Muscle of back (tissue), 3 donors: ENCODE measurements at regions not wholly inside any gene's neighbourhood (a gene's known extent, or its start where the extent isn't known, plus 50 kb on each side); places are given as distances from the start of the nearest gene placed in this dataset.

ENCODE experiments used
- DNase-seq, 3 donors: peaks; one replicate each; pipeline versions ENCODE4 v3.0.0 to v3.0.0-alpha.2; 2013

DNA sequence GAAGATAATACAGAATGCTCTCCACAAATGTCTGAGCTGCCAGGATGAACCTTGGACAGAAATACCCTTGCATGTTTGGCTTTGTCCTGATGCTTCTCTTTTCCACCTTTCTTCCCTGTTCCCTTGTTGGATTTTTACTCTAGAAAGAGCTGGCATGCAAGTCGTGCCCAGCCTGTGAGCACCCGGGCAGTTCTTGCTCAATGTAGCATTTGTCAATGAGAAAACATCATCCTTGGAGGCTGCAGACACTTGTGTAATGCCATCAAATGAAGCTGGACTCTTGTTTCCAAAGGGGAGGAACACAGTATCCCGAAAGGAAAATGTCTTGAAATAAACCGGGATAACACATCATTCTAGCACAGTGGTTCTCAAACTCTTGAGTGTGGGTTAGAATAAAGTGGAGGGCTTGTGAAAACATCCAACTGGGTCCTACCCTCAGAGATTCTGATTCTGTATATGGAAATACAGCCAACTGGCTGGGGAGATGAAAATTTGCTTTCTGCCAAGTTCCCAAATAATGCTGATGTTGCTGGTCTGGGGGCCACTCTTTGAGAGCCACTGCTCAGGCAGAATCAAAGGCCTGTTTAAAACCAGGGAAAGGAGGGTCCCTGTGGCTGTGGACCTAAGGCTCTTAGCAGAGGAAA, 237.2 kb downstream of the SPATA18 start:
- no peak for DNase-seq

GRCh38 chr4:52290466-52290865, 239.4 kb downstream of the SPATA18 start:
- DNase-seq = peak; percentile 56 to 92 (median 69)

- DNase-seq = no peak
These were observed 241.1 kb downstream of the SPATA18 start for GRCh38 chr4:52292245-52292644.

- DNase-seq = no peak
These were observed 245.2 kb downstream of the SPATA18 start for GRCh38 chr4:52296341-52296740.

- DNase-seq = no peak
These were observed 247.3 kb downstream of the SPATA18 start for GRCh38 chr4:52298444-52298843.

GRCh38 chr4:52299120-52299519, 248.0 kb downstream of the SPATA18 start:
- no peak for DNase-seq

DNA sequence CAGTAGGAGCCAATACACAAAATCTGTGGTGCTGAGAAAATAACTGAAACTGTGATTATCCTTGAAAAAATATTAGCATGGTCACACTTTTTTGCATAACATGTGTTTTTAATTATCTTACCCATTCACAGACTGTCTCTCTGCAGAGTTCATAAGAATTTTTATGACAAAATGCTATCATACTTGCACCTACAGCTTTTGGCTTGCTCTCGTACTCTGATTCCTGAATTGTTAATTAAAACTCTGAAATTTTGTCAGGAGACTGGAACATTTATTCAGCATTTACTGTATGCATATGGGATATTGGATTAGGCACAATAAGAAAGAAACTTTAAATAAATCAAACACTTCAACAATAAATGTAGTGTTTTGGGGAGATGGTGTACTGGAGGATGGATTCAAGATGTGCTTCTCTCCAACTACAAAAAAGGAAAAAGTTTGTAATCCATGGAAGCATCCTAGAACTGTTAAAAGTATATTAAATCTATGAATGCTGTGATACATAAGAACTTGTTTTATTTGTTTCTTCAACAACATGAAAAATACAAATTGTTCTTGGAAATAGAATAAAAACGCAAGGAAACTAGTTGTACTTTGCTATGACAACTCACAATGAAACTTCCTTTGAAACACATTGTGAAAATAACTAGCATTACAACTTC, 260.5 kb downstream of the SPATA18 start:
- DNase-seq = peak in 2 of 3 donors; percentile 13 to 69

- no peak for DNase-seq
These were observed 261.6 kb downstream of the SPATA18 start for GRCh38 chr4:52312722-52313121.

DNA sequence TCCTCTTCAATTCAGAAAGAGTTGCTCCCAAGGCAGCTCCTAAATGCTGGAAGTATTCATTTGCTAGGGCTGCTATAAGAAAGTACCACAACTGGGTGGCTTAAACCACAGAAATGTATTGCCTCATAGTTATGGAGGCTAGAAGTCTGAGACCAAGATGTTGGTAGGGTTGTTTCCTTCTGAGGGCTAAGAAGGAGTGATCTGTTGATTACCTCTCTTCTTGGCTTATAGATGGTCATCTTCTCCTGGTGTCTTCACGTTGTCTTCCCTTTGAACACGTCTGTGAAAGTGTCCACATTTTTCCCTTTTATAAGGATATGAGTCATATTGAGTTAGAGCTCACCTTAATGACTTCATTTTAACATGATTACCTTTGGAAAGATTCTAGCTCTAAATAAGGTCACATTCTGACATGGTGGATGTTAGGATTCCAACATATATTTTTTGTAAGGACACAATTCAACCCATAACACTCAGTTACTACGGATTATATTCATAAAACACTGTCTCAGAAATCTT, 266.3 kb downstream of the SPATA18 start:
- DNase-seq = no peak

- no peak for DNase-seq
These were observed 266.9 kb downstream of the SPATA18 start for GRCh38 chr4:52317981-52318380.

- no peak for DNase-seq
These were observed 278.8 kb downstream of the SPATA18 start for GRCh38 chr4:52329894-52330293.

GRCh38 chr4:52343595-52343994, 292.5 kb downstream of the SPATA18 start:
- DNase-seq = no peak

- DNase-seq = no peak
These were observed 299.8 kb downstream of the SPATA18 start for GRCh38 chr4:52350926-52351325.

DNA sequence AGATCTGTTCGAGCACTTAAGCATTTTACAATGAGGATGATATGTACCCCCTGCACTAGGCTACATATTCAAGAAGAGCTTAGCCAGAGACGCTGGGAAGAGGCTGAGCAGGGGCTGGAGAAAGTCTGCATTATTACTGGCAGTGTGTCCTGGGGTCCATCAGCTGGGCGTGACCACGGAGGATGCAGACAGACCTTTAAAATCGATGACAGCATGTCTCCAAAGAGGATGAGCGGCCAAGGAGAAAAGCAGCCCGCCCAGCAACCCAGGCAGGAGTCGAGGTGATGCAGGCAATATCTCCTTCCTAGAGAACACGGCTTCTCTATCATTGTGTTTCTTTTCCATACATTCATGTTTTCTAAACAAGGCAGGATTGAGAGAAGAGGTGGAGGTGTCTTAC, 300.7 kb downstream of the USP46 start:
- peak in 2 of 3 donors; percentile 65 to 83 for DNase-seq

DNA sequence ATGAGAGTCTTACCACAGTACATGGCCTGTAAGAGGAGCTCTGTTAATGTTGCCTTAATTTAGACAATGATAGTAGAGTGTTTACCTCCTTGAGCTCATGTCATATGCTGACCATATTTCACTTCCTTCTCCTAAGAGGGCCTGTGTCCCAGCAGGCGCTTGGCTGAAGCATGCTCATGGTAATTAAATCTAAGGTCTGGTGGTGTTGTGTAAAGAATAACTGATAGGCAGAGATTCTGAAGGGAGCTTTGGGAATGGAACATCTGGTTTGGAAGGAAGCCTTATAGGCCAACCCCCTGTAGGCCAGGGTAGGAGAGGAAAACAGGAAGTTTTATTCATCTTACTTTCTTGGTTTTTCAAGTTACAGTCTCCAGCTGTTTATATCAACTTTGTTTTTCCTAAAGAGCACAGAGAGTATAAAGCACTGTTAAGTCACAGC, 300.2 kb downstream of the USP46 start:
- peak in 2 of 3 donors; percentile 68 to 87 for DNase-seq

- peak in 2 of 3 donors; percentile 36 to 75 for DNase-seq
These were observed 292.9 kb downstream of the USP46 start for GRCh38 chr4:52366191-52366590.

DNA sequence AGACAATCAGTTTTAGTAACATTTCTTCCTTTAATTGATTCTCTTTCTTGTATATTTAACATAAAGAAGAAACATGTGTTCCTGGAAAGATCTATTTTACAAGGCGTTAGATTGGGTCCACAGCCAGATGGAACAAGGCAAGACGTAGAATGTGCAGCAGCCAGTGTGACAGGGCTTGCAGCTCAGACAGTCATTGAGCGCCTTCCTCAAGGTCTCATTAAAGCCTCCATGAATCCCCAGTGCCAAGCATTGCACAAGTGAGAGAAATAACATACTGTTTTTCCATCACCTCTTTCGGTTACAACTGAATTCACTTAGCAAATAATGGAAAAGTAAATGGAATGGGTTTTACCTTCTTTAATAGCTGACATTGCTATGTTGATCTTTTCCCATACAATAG, 292.5 kb downstream of the USP46 start:
- peak in 2 of 3 donors; percentile 52 to 83 for DNase-seq

- peak in 2 of 3 donors; percentile 55 to 85 for DNase-seq
These were observed 291.7 kb downstream of the USP46 start for GRCh38 chr4:52367282-52367830.

DNA sequence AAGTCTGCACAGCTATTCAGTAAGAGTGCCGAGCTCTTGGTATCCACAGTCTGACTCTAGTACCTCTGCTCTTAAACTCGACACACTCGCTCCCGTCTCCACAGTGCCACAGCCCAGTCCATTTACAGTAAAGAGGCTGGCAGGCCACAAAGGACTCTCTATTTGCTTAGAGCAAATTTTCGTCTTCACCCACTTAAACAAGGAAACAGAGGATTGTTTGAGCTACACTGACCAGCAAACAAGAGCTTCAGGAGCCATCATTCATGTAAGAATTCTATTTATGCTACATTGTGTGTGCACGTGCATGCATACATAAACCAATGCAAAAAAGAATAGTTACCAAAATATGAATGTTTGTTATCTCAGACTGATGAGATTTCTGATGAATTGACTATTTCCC, 290.2 kb downstream of the USP46 start:
- no peak for DNase-seq

DNA sequence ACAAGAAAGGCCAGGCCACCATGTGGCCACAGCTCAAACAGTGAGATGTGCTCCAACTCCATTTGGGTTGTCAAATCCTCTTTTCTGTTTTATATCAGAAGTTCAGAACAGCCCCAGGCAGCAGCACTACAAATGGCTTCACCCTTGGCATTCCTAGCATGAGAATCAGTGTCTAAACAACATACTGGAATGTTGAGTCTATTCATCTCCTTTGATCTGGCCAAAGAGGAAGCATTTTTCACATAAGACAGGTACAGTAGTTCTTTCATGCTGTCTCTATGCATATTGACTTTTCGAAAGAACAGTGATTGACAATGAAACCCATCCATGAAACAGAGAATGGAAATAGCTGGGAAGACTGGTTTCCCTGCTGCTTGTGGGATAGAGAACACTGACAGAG, 289.5 kb downstream of the USP46 start:
- DNase-seq = no peak

GRCh38 chr4:52370576-52370975, 288.5 kb downstream of the USP46 start:
- no peak for DNase-seq

DNA sequence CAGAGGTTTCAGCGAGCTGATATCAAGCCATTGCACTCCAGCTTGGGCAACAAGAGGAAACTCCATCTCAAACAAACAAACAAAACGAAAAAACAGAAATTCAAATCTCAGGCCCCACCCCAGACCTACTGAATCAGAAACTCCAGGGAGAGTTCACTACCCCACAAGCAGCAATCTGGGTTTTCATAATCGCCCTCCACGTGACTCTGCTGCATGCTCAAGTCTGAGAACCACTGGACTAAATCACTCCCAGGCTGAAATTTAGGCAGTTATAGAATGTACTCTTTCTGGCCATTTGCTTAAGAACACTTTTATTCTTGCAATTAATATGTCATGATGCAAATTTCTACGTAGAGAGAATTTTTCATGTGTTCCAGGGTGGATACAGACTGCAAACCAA, 287.3 kb downstream of the USP46 start:
- no peak for DNase-seq

GRCh38 chr4:52372269-52372668, 286.8 kb downstream of the USP46 start:
- no peak for DNase-seq
